ENCODE measurements at regions not wholly inside any gene's neighbourhood (a gene's known extent, or its start where the extent isn't known, plus 50 kb on each side); places are given as distances from the start of the nearest gene placed in this dataset.

DNA sequence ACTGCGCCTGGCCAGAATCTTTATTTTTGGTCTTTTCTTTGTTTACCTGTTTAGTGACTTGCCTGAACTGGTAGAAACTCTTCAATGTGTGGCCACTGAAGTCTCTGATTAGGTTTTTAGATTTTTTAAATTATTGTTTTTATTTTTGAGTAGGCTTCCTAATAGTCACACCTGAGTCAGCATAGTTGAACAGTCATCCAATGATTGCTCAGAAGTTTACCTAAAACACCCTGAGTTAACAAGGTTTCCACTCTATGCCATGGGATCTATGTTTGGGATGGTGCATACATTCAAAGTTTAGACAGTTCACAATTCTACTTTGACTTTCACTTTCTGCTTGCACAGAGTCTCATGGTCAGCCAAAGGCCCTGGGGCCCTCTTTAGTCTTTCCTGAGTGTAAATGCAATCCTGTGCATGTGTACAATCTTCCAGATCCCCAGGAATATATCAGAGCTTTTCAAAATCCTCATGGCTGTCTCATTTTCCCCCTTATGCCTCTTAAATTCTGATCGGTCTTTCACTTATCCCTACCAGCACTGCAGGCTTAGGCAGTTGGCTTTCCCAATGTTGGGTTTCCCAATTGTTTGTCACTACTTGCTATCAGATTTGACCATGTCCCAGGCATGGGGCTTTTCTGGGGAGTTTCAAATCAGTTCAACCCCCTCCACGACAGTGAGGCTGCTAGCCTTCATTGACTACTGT lies 114.4 kb upstream of the RAB3GAP2 start:
- CTCF ChIA-PET: no interaction called here
- POLR2A ChIA-PET (ENCODE audit: unreplicated experiment): no interaction called here
- H3K9me2 ChIP-seq (replicated peaks; ENCODE audit: low read length): no peaks in the 10 kb centered on the region
- H3K27me3 ChIP-seq (ENCODE audit: low read length): peaks cover 12% of the 10 kb centered on the region; the same call in 1 of the 2 replicates
- H3K4me3 ChIP-seq (ENCODE audit: low read length): no peak overlapping the region
- no peaks in the 10 kb centered on the region for H3K79me2 ChIP-seq (ENCODE audit: low read length)
- no peaks in the 10 kb centered on the region for H3F3A ChIP-seq (ENCODE audit: low read length, unreplicated experiment)
- H3K4me2 ChIP-seq (ENCODE audit: low read length): peak overlapping the region; percentile 35; the same call in 1 of the 2 replicates
- no peaks in the 10 kb centered on the region for H3K9me3 ChIP-seq (ENCODE audit: low read length)
- no peak overlapping the region for H2AFZ ChIP-seq (ENCODE audit: low read length)
- ATAC-seq: no peak
- no peak overlapping the region for H3K9ac ChIP-seq (ENCODE audit: low read length)
- TF ChIP-seq EZH2phosphoT487 (IDR thresholded peaks at IDR 0.05; ENCODE audit: borderline replicate concordance, low read length): no peak
- no peak for DNase-seq
- intact Hi-C loops (cut with micrococcal nuclease): no loop called here
- BruUV-seq (replicated peaks): no TSS peak
- no peaks in the 10 kb centered on the region for H3K36me3 ChIP-seq (ENCODE audit: low read depth, low read length)
- no peaks in the 10 kb centered on the region for H3K4me1 ChIP-seq (ENCODE audit: insufficient read depth, low read length)
- no peak overlapping the region for H3K27ac ChIP-seq (ENCODE audit: low read length)
- H4K20me1 ChIP-seq (ENCODE audit: low read length): no peaks in the 10 kb centered on the region

DNA sequence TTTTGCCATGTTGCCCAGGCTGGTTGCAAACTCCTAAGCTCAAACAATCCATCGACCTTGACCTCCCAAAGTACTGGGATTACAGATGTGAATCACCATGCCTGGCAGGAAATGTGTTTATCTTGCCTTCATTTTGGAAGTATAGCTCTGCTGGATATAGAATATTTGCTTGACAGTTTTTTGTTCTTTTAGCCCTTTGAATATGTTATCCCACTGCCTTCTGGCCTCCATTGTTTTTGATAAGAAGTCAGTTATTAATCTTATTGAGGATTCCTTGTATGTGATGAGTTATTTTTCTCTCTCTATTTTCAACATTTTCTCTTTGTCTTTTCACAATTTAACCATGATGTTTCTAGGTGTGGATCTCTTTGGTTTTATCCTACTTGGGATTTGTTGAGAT lies 112.9 kb upstream of the RAB3GAP2 start:
- H3K9me2 ChIP-seq (replicated peaks; ENCODE audit: low read length): no peaks in the 10 kb centered on the region
- ChIA-PET POLR2A (ENCODE audit: unreplicated experiment) (no interaction called here), CTCF (no interaction called here)
- no peaks in the 10 kb centered on the region for H4K20me1 ChIP-seq (ENCODE audit: low read length)
- H2AFZ ChIP-seq (ENCODE audit: low read length): no peak overlapping the region
- H3K4me2 ChIP-seq (ENCODE audit: low read length): no peak overlapping the region
- ATAC-seq (no peak), DNase-seq (no peak)
- H3K27me3 ChIP-seq (ENCODE audit: low read length): peaks cover 8% of the 10 kb centered on the region; the same call in 1 of the 2 replicates
- no peak overlapping the region for H3K27ac ChIP-seq (ENCODE audit: low read length)
- H3K4me3 ChIP-seq (ENCODE audit: low read length): no peak overlapping the region
- no TSS peak for BruUV-seq (replicated peaks)
- no peaks in the 10 kb centered on the region for H3K79me2 ChIP-seq (ENCODE audit: low read length)
- intact Hi-C loops (cut with micrococcal nuclease): no loop called here
- TF ChIP-seq EZH2 (IDR thresholded peaks at IDR 0.05; ENCODE audit: low read length, unreplicated experiment): no peak
- no peak for TF ChIP-seq EZH2phosphoT487 (IDR thresholded peaks at IDR 0.05; ENCODE audit: borderline replicate concordance, low read length)
- TF ChIP-seq, protein P1, sequence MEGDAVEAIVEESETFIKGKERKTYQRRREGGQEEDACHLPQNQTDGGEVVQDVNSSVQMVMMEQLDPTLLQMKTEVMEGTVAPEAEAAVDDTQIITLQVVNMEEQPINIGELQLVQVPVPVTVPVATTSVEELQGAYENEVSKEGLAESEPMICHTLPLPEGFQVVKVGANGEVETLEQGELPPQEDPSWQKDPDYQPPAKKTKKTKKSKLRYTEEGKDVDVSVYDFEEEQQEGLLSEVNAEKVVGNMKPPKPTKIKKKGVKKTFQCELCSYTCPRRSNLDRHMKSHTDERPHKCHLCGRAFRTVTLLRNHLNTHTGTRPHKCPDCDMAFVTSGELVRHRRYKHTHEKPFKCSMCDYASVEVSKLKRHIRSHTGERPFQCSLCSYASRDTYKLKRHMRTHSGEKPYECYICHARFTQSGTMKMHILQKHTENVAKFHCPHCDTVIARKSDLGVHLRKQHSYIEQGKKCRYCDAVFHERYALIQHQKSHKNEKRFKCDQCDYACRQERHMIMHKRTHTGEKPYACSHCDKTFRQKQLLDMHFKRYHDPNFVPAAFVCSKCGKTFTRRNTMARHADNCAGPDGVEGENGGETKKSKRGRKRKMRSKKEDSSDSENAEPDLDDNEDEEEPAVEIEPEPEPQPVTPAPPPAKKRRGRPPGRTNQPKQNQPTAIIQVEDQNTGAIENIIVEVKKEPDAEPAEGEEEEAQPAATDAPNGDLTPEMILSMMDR (conservative IDR thresholded peaks at IDR 0.05; ENCODE audit: low read depth, low read length): no peak
- H3K9me3 ChIP-seq (ENCODE audit: low read length): no peaks in the 10 kb centered on the region
- no peak overlapping the region for H3K9ac ChIP-seq (ENCODE audit: low read length)
- no peaks in the 10 kb centered on the region for H3F3A ChIP-seq (ENCODE audit: low read length, unreplicated experiment)
- no peaks in the 10 kb centered on the region for H3K36me3 ChIP-seq (ENCODE audit: low read depth, low read length)
- no peaks in the 10 kb centered on the region for H3K4me1 ChIP-seq (ENCODE audit: insufficient read depth, low read length)

DNA sequence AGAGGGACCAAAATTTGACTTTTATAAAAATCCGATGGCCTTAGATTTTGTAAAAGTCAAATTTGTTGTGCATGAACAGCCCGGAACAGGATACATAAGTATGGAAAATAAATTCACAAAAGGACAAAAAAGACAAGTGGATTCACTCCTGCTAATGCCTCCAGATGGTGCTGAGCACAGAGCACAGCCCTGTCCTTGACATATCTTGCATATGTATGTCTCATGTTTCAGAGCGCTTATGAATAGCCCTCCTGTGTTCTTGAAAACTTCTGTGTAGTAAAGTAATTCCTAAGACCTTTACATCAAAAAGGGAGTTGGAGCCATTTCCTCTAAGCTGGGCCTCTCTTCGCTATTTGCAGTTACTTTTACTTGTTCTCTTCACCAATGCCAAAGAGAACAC lies 110.7 kb upstream of the RAB3GAP2 start:
- CTCF ChIA-PET: no interaction called here
- no peak overlapping the region for H2AFZ ChIP-seq (ENCODE audit: low read length)
- no peaks in the 10 kb centered on the region for H3K9me2 ChIP-seq (replicated peaks; ENCODE audit: low read length)
- no peak overlapping the region for H3K9ac ChIP-seq (ENCODE audit: low read length)
- no TSS peak for BruUV-seq (replicated peaks)
- peaks cover 2% of the 10 kb centered on the region; the same call in 1 of the 2 replicates for H3K27me3 ChIP-seq (ENCODE audit: low read length)
- intact Hi-C loops (cut with micrococcal nuclease): no loop called here
- TF ChIP-seq EZH2 (IDR thresholded peaks at IDR 0.05; ENCODE audit: low read length, unreplicated experiment) (no peak), EZH2phosphoT487 (IDR thresholded peaks at IDR 0.05; ENCODE audit: borderline replicate concordance, low read length) (no peak)
- TF ChIP-seq, protein P1 (conservative IDR thresholded peaks at IDR 0.05; ENCODE audit: low read depth, low read length): no peak
- no peak overlapping the region for H3K27ac ChIP-seq (ENCODE audit: low read length)
- H3K79me2 ChIP-seq (ENCODE audit: low read length): no peaks in the 10 kb centered on the region
- no peaks in the 10 kb centered on the region for H3K9me3 ChIP-seq (ENCODE audit: low read length)
- no peaks in the 10 kb centered on the region for H3K36me3 ChIP-seq (ENCODE audit: low read depth, low read length)
- no peak overlapping the region for H3K4me3 ChIP-seq (ENCODE audit: low read length)
- POLR2A ChIA-PET (ENCODE audit: unreplicated experiment): no interaction called here
- no peak for ATAC-seq
- no peak overlapping the region for H3K4me2 ChIP-seq (ENCODE audit: low read length)
- H3K4me1 ChIP-seq (ENCODE audit: insufficient read depth, low read length): no peaks in the 10 kb centered on the region
- DNase-seq: no peak
- H4K20me1 ChIP-seq (ENCODE audit: low read length): no peaks in the 10 kb centered on the region
- H3F3A ChIP-seq (ENCODE audit: low read length, unreplicated experiment): no peaks in the 10 kb centered on the region
